B cell (primary cell): ENCODE measurements at regions not wholly inside any gene's neighbourhood (a gene's known extent, or its start where the extent isn't known, plus 50 kb on each side); places are given as distances from the start of the nearest gene placed in this dataset.

ENCODE experiments used
- ATAC-seq: fragments of 200-7000 bp; cut with Tn5 transposase; one replicate; pipeline ENCODE4 v1.10.0; 2021; ENCODE audit warnings: low read depth, mild to moderate bottlenecking, moderate number of reproducible peaks, moderate library complexity
- CTCF ChIA-PET: fragments of 350-600 bp; sonication (Branson Sonifier 250); formaldehyde crosslinking; loops from one replicate; lab custom pipeline; 2021; ENCODE audit warnings: antibody characterized with exemption, inconsistent platforms; lab: Charles Lee
- POLR2A ChIA-PET: fragments of 350-600 bp; sonication (Branson Sonifier 250); formaldehyde crosslinking; loops from one replicate; lab custom pipeline; 2021; ENCODE audit warnings: antibody characterized with exemption; lab: Charles Lee
- DNase-seq: peaks from one replicate; pipeline ENCODE4 v3.0.0; 2013
- H2AFZ ChIP-seq: 2 replicates; pipeline ENCODE4 v1.6.1; 2012; ENCODE audit warnings: mild to moderate bottlenecking, low read depth, low read length; ENCODE audit not compliant: insufficient read depth, poor library complexity, severe bottlenecking
- H3K27ac ChIP-seq, 2 donors: 1 replicate in 1 of 2; 2 replicates in 1 of 2; pipeline ENCODE4 v1.5.1; 2012 to 2013; ENCODE audit warnings: low read length in 2 of 2, mild to moderate bottlenecking in 2 of 2, moderate library complexity in 1 of 2
- H3K27me3 ChIP-seq, 4 experiments: fragments of 200-600 bp in 1 of 4; sonication (generic) in 1 of 4; replicated peaks in 1 of 4; 1 replicate in 2 of 4; 2 replicates in 2 of 4; pipeline versions ENCODE4 v1.6.1 to v1.7.0; 2013 to 2016; ENCODE audit warnings: low read length in 3 of 4, mild to moderate bottlenecking in 2 of 4, mixed read lengths in 1 of 4, moderate library complexity in 1 of 4; ENCODE audit not compliant: insufficient read depth in 4 of 4, control insufficient read depth in 3 of 4; ENCODE audit errors: control extremely low read depth in 1 of 4
- H3K36me3 ChIP-seq, 2 experiments: replicated peaks in 1 of 2; 1 replicate in 1 of 2; 2 replicates in 1 of 2; pipeline versions ENCODE4 v1.6.1 to v1.7.1; 2013; ENCODE audit warnings: low read length in 1 of 2; ENCODE audit not compliant: insufficient read depth in 2 of 2, control insufficient read depth in 1 of 2; ENCODE audit errors: control extremely low read depth in 1 of 2, extremely low read depth in 1 of 2
- H3K4me1 ChIP-seq, 2 donors: fragments of 200-600 bp in 1 of 2; sonication (generic) in 1 of 2; 1 replicate in 1 of 2; 2 replicates in 1 of 2; pipeline versions ENCODE4 v1.5.1 to v1.6.1; 2013 to 2017; ENCODE audit warnings: low read length in 2 of 2; ENCODE audit not compliant: control insufficient read depth in 2 of 2, insufficient read depth in 2 of 2
- H3K4me2 ChIP-seq: replicated peaks from 2 replicates; pipeline ENCODE3; 2012; ENCODE audit warnings: mild to moderate bottlenecking, low read depth, low read length; ENCODE audit not compliant: poor library complexity, severe bottlenecking
- H3K4me3 ChIP-seq, 5 experiments: fragments of 200-600 bp in 1 of 5; sonication (generic) in 1 of 5; 1 replicate in 3 of 5; 2 replicates in 2 of 5; pipeline versions ENCODE4 v1.5.1 to v1.7.0; 2011 to 2016; ENCODE audit warnings: low read length in 4 of 5, mild to moderate bottlenecking in 4 of 5, low read depth in 2 of 5, control low read depth in 1 of 5, moderate library complexity in 1 of 5; ENCODE audit not compliant: insufficient read depth in 1 of 5; ENCODE audit errors: control extremely low read depth in 1 of 5, extremely low read depth in 1 of 5
- H3K79me2 ChIP-seq: fragments of 200-600 bp; sonication (generic); one replicate; pipeline ENCODE4 v1.6.0; 2016; ENCODE audit warnings: low read length; ENCODE audit not compliant: control insufficient read depth, insufficient read depth
- H3K9ac ChIP-seq: fragments of 200-600 bp; sonication (generic); 2 replicates; pipeline ENCODE4 v1.6.1; 2017; ENCODE audit warnings: mild to moderate bottlenecking, low read length, moderate library complexity
- H3K9me3 ChIP-seq, 3 donors: one replicate each; pipeline versions ENCODE4 v1.6.1 to v1.7.1; 2013; ENCODE audit warnings: low read length in 2 of 3; ENCODE audit not compliant: control insufficient read depth in 2 of 3, insufficient read depth in 1 of 3; ENCODE audit errors: control extremely low read depth in 1 of 3
- H4K20me1 ChIP-seq: 2 replicates; pipeline ENCODE4 v1.6.0; 2012; ENCODE audit warnings: mild to moderate bottlenecking, low read length; ENCODE audit not compliant: insufficient read depth, control insufficient read depth, poor library complexity, severe bottlenecking
- H3K27ac Mint-ChIP-seq: one replicate; pipeline ENCODE4 v1.8.0; 2021; ENCODE audit warnings: mixed read lengths
- H3K27me3 Mint-ChIP-seq: one replicate; pipeline ENCODE4 v1.8.0; 2021; ENCODE audit warnings: mixed read lengths
- H3K4me1 Mint-ChIP-seq: one replicate; pipeline ENCODE4 v1.8.0; 2021; ENCODE audit warnings: mixed read lengths
- H3K4me3 Mint-ChIP-seq: one replicate; pipeline ENCODE4 v1.8.0; 2021; ENCODE audit warnings: mixed read lengths
- H3K9me3 Mint-ChIP-seq: one replicate; pipeline ENCODE4 v1.8.0; 2022; ENCODE audit warnings: mixed read lengths; ENCODE audit not compliant: insufficient read depth
- EZH2 ChIP-seq: IDR thresholded peaks from 2 replicates; pipeline ENCODE4 v1.6.1; 2012; ENCODE audit warnings: borderline replicate concordance, low read depth, mild to moderate bottlenecking, moderate library complexity, low read length; ENCODE audit not compliant: insufficient read depth, poor library complexity, severe bottlenecking
- WGBS: methylation state at CpG from one replicate; pipeline ENCODE4 v1.1.5; 2013; ENCODE audit warnings: missing lambda C conversion rate; ENCODE audit not compliant: insufficient coverage; 5-methylcytosine and 5-hydroxymethylcytosine counted together
- intact Hi-C: fragments of 100-400 bp; cut with micrococcal nuclease; formaldehyde crosslinking; loops from one replicate; pipeline ENCODE4 v1.10.0; 2022
- TF ChIP-seq, protein P1 (sequence below): fragments of 200-600 bp; IDR thresholded peaks from one replicate; pipeline ENCODE4 v1.8.0; 2022; ENCODE audit warnings: antibody characterized with exemption, mild to moderate bottlenecking

DNA sequence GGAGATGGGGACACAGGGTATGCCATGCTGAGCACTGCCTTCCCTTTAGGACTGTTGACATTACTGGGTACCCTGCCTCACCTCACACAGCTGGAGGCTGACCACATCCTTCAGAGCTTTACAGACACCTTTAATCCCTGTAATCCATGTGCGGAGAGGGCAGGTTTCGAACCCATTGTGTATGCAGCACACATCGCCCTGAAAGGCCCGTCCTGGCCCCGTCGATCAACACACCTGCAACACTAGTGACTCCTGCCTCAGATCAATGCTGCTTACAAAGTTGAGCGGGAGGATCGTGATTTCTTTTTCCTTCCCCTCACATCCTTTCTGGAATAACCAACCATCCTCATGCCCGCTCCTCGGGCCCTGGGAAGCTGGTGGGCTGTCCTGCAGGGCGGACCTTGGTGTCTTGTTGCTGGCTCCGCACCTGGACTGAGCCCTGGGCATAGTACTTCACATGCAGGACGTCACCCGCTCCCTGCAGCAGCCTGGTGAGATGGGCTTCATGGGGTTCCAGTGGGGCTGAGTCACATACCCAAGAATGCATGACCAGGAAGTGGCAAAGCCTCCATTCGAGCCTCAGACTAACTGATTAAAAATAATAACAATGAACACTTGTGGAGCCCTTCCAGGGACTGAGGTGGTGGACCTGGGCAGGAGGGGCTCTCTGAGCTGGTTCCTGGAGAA lies 403.6 kb downstream of the PTPRU start:
- no peaks in the 10 kb centered on the region for H3K27me3 ChIP-seq
- ChIA-PET CTCF (no interaction called here), POLR2A (no interaction called here)
- no peak overlapping the region for H3K9ac ChIP-seq
- intact Hi-C loops, result no loop called here
- H3K79me2 ChIP-seq, result no peaks in the 10 kb centered on the region
- H4K20me1 ChIP-seq, result no peaks in the 10 kb centered on the region
- Mint-ChIP-seq H3K4me3 (no peak overlapping the region), H3K9me3 (no peaks in the 10 kb centered on the region), H3K27me3 (peaks cover 5% of the 10 kb centered on the region), H3K4me1 (no peaks in the 10 kb centered on the region), H3K27ac (no peak overlapping the region)
- H3K27ac ChIP-seq, result no peak overlapping the region
- ATAC-seq (no peak), DNase-seq (no peak)
- no peak overlapping the region for H3K4me2 ChIP-seq
- H3K4me1 ChIP-seq, result no peaks in the 10 kb centered on the region
- WGBS, result 92% methylated on average over 14 of the region's 15 CpGs
- H3K9me3 ChIP-seq, result peaks cover 0 to 6% (median 0%) of the 10 kb centered on the region in 3 donors
- H3K4me3 ChIP-seq, result no peak overlapping the region
- no peaks in the 10 kb centered on the region for H3K36me3 ChIP-seq
- H2AFZ ChIP-seq, result no peak overlapping the region
- TF ChIP-seq, protein P1, sequence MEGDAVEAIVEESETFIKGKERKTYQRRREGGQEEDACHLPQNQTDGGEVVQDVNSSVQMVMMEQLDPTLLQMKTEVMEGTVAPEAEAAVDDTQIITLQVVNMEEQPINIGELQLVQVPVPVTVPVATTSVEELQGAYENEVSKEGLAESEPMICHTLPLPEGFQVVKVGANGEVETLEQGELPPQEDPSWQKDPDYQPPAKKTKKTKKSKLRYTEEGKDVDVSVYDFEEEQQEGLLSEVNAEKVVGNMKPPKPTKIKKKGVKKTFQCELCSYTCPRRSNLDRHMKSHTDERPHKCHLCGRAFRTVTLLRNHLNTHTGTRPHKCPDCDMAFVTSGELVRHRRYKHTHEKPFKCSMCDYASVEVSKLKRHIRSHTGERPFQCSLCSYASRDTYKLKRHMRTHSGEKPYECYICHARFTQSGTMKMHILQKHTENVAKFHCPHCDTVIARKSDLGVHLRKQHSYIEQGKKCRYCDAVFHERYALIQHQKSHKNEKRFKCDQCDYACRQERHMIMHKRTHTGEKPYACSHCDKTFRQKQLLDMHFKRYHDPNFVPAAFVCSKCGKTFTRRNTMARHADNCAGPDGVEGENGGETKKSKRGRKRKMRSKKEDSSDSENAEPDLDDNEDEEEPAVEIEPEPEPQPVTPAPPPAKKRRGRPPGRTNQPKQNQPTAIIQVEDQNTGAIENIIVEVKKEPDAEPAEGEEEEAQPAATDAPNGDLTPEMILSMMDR, result no peak
- no peak for TF ChIP-seq EZH2

DNA sequence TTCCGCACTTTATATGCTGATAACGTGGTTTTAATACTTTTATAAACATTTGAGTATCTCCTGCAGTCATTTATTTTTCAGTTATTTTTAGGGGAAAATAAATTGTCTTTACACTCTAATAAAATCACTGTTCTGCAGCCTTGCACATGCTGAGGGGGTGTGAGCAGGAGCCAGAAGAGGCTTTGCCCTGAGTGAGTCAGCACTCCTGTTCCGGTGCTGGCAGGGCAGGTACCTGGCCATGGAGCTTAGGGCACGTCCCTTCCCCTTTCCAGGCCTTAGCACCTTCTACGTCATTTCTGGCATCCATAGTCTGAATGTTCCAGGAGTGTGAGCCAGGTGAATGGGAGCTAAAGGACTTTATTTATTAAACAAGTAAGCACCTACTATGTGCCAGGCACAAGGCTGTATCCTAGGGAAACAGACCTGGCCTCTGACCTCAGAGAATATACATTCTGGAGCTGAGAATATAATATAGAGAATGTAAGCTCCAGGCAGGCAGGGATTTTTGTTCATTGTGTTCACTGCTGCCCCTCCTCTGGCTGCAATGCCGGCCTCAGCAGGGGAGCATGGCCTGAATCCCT lies 402.9 kb downstream of the PTPRU start:
- Histone ChIP-seq H3K27me3 (no peaks in the 10 kb centered on the region), H3K4me3 (no peak overlapping the region), H2AFZ (no peak overlapping the region), H3K27ac (no peak overlapping the region), H3K4me1 (no peaks in the 10 kb centered on the region), H3K9ac (no peak overlapping the region), H3K79me2 (no peaks in the 10 kb centered on the region), H3K4me2 (no peak overlapping the region), H3K9me3 (peaks cover 0 to 6% (median 0%) of the 10 kb centered on the region in 3 donors), H3K36me3 (no peaks in the 10 kb centered on the region), H4K20me1 (no peaks in the 10 kb centered on the region)
- ChIA-PET POLR2A (no interaction called here), CTCF (no interaction called here)
- ATAC-seq (no peak), DNase-seq (no peak)
- intact Hi-C loops, result no loop called here
- Mint-ChIP-seq H3K27ac (no peak overlapping the region), H3K9me3 (no peaks in the 10 kb centered on the region), H3K27me3 (peaks cover 5% of the 10 kb centered on the region), H3K4me3 (no peak overlapping the region), H3K4me1 (no peaks in the 10 kb centered on the region)
- 80% methylated on average over 2 of the region's 6 CpGs for WGBS
- TF ChIP-seq, protein P1, result no peak
- no peak for TF ChIP-seq EZH2
